ENCODE measurements at regions not wholly inside any gene's neighbourhood (a gene's known extent, or its start where the extent isn't known, plus 50 kb on each side); places are given as distances from the start of the nearest gene placed in this dataset.
"Not testable (repeated sequence)": the region's sequence is repeated elsewhere in the genome, so short reads cannot be mapped to it uniquely, and the experiment has no call there.

DNA sequence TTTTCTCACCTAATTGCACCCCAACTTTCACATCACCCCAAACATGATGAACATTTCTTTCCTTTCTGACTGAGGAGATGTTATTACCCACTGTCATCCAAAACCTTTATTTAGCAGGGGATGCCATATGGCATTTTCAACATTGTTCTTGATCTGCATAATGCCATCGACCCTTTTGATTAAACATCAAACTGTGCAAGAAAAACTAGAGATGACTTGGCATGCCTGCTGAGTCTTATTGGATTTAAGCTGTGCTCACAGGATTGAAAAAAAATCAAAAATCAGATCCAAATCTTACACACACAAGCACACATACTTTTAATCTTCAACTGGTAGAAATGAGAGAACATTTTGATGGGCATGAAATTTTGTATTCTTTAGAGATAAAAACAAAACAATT, 536.0 kb downstream of the TMX3 start:
- TF ChIP-seq, protein P1, sequence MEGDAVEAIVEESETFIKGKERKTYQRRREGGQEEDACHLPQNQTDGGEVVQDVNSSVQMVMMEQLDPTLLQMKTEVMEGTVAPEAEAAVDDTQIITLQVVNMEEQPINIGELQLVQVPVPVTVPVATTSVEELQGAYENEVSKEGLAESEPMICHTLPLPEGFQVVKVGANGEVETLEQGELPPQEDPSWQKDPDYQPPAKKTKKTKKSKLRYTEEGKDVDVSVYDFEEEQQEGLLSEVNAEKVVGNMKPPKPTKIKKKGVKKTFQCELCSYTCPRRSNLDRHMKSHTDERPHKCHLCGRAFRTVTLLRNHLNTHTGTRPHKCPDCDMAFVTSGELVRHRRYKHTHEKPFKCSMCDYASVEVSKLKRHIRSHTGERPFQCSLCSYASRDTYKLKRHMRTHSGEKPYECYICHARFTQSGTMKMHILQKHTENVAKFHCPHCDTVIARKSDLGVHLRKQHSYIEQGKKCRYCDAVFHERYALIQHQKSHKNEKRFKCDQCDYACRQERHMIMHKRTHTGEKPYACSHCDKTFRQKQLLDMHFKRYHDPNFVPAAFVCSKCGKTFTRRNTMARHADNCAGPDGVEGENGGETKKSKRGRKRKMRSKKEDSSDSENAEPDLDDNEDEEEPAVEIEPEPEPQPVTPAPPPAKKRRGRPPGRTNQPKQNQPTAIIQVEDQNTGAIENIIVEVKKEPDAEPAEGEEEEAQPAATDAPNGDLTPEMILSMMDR (IDR thresholded peaks at IDR 0.05; ENCODE audit: insufficient read depth, low read length, poor library complexity, severe bottlenecking), result no peak

DNA sequence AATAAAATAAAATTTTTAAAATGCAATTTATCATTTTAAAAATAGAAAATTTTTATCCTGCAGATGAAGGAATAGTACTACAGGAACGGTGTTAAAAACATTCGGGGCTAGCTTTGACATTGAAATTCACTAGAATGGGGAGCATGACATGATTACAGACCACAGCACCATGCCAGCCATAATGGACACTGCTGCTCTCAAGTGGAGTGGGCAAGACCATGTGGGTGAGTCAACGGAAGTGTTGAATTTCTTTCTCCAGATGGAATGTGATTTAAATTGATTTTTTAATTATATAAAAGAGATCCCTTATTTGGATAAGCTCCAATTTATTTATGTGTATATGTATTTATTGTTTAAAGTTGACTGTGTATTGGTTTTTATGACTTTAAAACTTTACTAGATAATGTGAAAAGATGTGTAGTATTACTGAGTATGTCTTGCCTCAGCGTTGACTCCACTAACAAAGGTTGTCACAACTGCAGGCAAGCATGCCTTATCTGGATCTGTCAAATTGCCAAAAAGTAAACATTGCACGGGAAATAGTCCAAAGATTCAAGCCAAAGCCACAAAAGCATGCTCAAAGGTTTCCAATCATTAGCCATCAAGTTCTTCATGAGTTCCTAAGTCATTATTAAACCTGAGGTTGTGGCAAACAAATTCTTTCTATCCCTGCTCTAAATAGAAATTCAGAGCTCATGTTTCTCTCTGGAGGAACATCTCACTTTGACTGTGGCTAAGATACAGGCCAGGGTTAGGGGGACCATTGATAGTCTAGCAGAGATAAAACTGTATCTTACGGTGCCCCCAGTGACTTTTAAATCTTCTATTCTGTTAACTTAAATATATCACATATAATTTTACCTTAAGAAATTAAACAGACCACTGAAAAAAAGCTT, 536.9 kb downstream of the TMX3 start:
- no peak for DNase-seq (ENCODE audit: extremely low read depth, insufficient read length)
- H3K36me3 ChIP-seq (ENCODE audit: control insufficient read depth, insufficient read depth, low read length), result no peaks in the 10 kb centered on the region
- no peak overlapping the region for H3K4me3 ChIP-seq (replicated peaks; ENCODE audit: low read depth, low read length)
- H3K27me3 ChIP-seq (replicated peaks; ENCODE audit: control insufficient read depth, insufficient read depth, low read length), result no peaks in the 10 kb centered on the region
- TF ChIP-seq, protein P1 (IDR thresholded peaks at IDR 0.05; ENCODE audit: insufficient read depth, low read length, poor library complexity, severe bottlenecking), result no peak

More for the DNA sequence above, 536.0 kb downstream of the TMX3 start:
- Histone ChIP-seq H3K36me3 (ENCODE audit: control insufficient read depth, insufficient read depth, low read length) (no peaks in the 10 kb centered on the region), H3K4me3 (replicated peaks; ENCODE audit: low read depth, low read length) (no peak overlapping the region), H3K27me3 (replicated peaks; ENCODE audit: control insufficient read depth, insufficient read depth, low read length) (no peaks in the 10 kb centered on the region)
- no peak for DNase-seq (ENCODE audit: extremely low read depth, insufficient read length)

- TF ChIP-seq, protein P1 (IDR thresholded peaks at IDR 0.05; ENCODE audit: insufficient read depth, low read length, poor library complexity, severe bottlenecking), result no peak
- Histone ChIP-seq H3K27me3 (replicated peaks; ENCODE audit: control insufficient read depth, insufficient read depth, low read length) (no peaks in the 10 kb centered on the region), H3K4me3 (replicated peaks; ENCODE audit: low read depth, low read length) (no peak overlapping the region), H3K36me3 (ENCODE audit: control insufficient read depth, insufficient read depth, low read length) (no peaks in the 10 kb centered on the region)
- no peak for DNase-seq (ENCODE audit: extremely low read depth, insufficient read length)
Observed at GRCh38 chr18:68176901-68177300, 538.0 kb downstream of the TMX3 start.

DNA sequence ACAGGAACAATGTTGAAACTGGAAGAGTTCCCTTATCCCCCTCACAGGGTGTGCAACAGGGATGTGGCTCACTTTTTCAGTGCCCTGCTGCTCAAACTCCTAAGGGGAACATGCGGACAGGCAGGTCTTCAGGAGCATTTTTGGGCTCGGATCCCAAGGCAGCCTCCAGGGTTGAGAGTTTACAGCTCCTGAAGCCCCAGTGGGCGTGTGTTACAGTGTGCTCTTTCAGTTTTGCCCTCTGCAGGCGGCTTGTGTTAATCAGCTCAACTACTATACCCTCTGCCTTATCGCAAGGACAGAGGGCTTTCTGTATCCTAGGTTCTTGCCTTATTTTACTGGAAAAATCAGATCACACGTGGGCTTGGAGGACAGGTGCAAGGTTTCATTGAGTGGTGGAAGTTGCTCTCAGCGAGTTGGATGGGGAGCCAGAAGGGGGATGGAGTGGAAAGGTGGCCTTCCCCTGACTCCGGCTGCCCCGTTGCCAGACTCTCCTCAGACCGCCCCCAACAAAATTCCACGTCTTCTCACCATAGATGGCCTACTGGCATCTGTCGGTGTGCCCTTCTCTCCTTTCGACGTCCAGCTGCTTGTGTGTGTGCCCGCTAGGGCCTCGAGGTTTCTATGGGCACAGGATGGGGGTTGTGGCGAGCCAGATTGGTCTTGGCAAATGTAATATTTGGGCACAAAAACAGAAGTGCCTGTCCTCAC, 541.9 kb downstream of the TMX3 start:
- Histone ChIP-seq H3K4me3 (replicated peaks; ENCODE audit: low read depth, low read length) (no peak overlapping the region), H3K36me3 (ENCODE audit: control insufficient read depth, insufficient read depth, low read length) (no peaks in the 10 kb centered on the region), H3K27me3 (replicated peaks; ENCODE audit: control insufficient read depth, insufficient read depth, low read length) (no peaks in the 10 kb centered on the region)
- DNase-seq (ENCODE audit: extremely low read depth, insufficient read length), result no peak
- TF ChIP-seq, protein P1 (IDR thresholded peaks at IDR 0.05; ENCODE audit: insufficient read depth, low read length, poor library complexity, severe bottlenecking), result no peak

DNA sequence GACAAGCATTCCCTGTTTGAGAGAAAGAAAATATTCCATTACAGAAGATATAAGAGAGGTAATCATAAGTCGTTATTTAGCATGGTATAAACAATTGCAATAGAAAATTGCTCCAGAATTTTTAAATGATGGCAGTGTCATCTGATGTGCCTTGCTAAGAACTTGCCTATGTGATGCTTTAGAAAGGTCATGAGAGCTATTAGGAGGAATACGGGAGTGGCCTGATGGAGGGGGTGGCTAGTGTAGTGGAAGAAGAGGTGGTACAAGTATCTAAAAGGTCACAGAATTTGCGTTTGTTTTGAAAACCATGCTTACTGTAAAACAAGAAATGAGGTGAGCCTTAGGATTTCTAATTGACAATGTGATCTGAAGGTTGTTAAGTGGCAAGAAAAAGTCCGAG, 550.0 kb downstream of the TMX3 start:
- no peak overlapping the region for H3K4me3 ChIP-seq (replicated peaks; ENCODE audit: low read depth, low read length)
- no peaks in the 10 kb centered on the region for H3K36me3 ChIP-seq (ENCODE audit: control insufficient read depth, insufficient read depth, low read length)
- no peaks in the 10 kb centered on the region for H3K27me3 ChIP-seq (replicated peaks; ENCODE audit: control insufficient read depth, insufficient read depth, low read length)
- DNase-seq (ENCODE audit: extremely low read depth, insufficient read length), result no peak
- TF ChIP-seq, protein P1 (IDR thresholded peaks at IDR 0.05; ENCODE audit: insufficient read depth, low read length, poor library complexity, severe bottlenecking), result no peak

DNA sequence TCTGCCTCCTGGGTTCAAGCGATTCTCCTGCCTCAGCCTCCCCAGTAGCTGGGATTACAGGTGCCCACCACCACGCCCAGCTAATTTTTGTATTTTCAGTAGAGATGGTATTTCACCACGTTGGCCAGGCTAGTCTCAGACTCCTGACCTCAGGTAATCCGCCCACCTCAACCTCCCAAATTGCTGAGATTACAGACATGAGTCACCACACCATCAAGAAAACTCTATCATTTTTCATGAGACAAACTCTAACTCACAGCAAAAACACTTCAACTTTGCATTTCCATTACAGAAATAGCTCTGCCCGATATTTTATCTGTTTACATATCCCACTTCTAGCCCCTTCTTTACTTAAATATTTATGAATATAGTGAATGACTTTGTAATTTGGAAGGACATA, 561.1 kb downstream of the TMX3 start:
- H3K36me3 ChIP-seq (ENCODE audit: control insufficient read depth, insufficient read depth, low read length); H3K4me3 ChIP-seq (replicated peaks; ENCODE audit: low read depth, low read length); H3K27me3 ChIP-seq (replicated peaks; ENCODE audit: control insufficient read depth, insufficient read depth, low read length); DNase-seq (ENCODE audit: extremely low read depth, insufficient read length): not testable (repeated sequence)

Data from GM06990 (cell line).